GM12873 (cell line): ENCODE measurements at regions not wholly inside any gene's neighbourhood (a gene's known extent, or its start where the extent isn't known, plus 50 kb on each side); places are given as distances from the start of the nearest gene placed in this dataset.

ENCODE experiments used
- CTCF ChIP-seq: IDR thresholded peaks from 2 replicates; pipeline ENCODE4 v1.5.1; 2012; ENCODE audit warnings: low read depth, mild to moderate bottlenecking, moderate library complexity, low read length, control low read depth; ENCODE audit not compliant: insufficient read depth; ENCODE audit errors: missing control alignments

DNA sequence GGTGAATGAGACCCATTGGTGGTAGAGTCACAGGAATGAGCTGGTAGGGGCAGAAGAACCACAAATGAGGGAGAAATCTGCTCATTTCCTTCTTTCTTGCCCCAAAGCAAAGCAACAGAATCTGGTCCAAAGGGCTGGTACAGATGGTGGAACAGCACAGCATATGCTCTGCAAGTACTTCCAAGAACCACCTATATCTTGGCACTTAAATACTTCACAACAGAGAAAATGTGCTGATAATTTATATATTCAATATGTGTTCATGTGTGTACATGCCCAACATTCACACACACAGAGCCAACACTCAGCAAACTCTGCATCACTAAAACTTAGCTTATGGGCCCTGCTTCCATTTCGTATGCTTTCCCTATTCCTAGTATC, 884.4 kb upstream of the KLHL29 start:
- no peak for TF ChIP-seq CTCF

DNA sequence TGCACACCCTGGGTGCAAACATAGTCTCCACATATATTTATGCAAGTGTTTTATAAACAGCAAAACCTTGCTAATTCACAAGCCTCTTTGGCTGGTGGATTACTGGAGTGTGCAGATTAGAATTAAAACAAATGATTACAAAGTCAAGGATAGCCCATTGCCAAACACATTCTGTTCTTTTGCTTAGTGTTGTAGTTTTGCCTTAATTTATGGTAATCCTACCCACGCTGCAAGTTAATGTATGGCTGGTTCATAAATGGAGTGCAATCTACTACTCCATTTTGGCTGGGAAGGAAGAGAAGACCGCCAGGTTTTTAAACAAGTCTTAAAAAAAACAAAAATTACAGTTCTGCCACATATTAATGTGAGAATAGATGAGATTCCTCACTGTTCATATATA, 883.1 kb upstream of the KLHL29 start:
- TF ChIP-seq CTCF = no peak

GRCh38 chr2:22513563-22513962, 871.4 kb upstream of the KLHL29 start:
- no peak for TF ChIP-seq CTCF

DNA sequence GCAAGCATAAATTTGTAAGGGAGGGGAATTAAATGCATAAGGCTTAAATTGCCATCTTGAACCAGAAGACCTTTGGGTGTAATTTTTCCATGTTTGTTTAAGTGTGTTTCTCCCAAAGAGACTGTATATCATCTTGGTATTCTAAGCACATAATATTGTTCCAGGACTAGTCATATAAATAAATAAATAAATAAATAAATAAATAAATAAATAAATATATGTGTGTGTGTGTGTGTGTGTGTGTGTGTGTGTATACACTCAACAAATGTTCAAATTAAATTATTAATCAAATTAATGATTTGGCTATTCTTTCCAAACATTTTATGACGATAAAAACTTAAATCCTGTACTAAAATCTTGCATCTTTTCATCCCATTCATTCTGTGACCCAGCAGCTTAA, 867.8 kb upstream of the KLHL29 start:
- TF ChIP-seq CTCF = no peak

DNA sequence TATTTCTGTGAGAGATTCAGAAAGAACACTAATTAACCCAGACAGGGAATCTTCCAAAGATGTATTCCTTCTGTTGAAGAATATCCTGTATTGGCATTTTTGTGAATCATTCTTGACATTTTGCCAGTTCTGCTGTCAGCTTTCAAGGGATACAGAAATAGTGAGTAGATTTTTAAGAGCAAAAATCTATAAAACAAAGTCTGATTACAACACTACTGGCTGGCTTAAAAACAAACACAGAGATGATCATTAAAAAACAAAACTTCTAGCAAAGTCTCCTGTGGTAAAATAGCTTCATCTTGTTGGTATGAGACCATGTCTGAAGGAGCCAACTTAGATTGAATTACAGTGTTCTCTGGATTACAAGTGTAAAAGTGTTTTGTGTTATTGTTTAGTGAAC, 866.3 kb upstream of the KLHL29 start:
- TF ChIP-seq CTCF = no peak

GRCh38 chr2:22520369-22521288, 864.4 kb upstream of the KLHL29 start:
- no peak for TF ChIP-seq CTCF

- TF ChIP-seq CTCF = no peak
Observed at GRCh38 chr2:22521620-22522019, 863.4 kb upstream of the KLHL29 start.
